Right cardiac atrium (tissue), 5 donors: ENCODE measurements at regions not wholly inside any gene's neighbourhood (a gene's known extent, or its start where the extent isn't known, plus 50 kb on each side); places are given as distances from the start of the nearest gene placed in this dataset.
"Not testable (repeated sequence)": the region's sequence is repeated elsewhere in the genome, so short reads cannot be mapped to it uniquely, and the experiment has no call there.

Experiments used
- ATAC-seq, 2 donors: fragments of 200-7000 bp; cut with Tn5 transposase; one replicate each; pipeline versions ENCODE4 v1.8.0 to v1.9.1; 2020; ENCODE audit warnings: moderate library complexity in 2 of 2, mild to moderate bottlenecking in 1 of 2
- DNase-seq, 3 donors: peaks; one replicate each; pipeline ENCODE4 v3.0.0-alpha.2; 2020
- H3K27ac ChIP-seq: one replicate; pipeline ENCODE4 v1.5.1; 2013; ENCODE audit warnings: mild to moderate bottlenecking, low read length, control low read depth, moderate library complexity
- H3K27me3 ChIP-seq: one replicate; pipeline ENCODE4 v1.6.1; 2013; ENCODE audit not compliant: control insufficient read depth, insufficient read depth
- H3K4me1 ChIP-seq: one replicate; pipeline ENCODE4 v1.6.1; 2013; ENCODE audit warnings: low read length; ENCODE audit not compliant: control insufficient read depth, insufficient read depth
- H3K4me3 ChIP-seq: one replicate; pipeline ENCODE4 v1.5.1; 2013; ENCODE audit warnings: low read length, control low read depth
- H3K9me3 ChIP-seq: one replicate; pipeline ENCODE4 v1.6.1; 2013; ENCODE audit warnings: low read length; ENCODE audit not compliant: control insufficient read depth
- WGBS: extraction: QIAGEN DNeasy Blood & Tissue Kit; methylation state at CpG from one replicate; pipeline ENCODE4 v1.1.7; 2013; 5-methylcytosine and 5-hydroxymethylcytosine counted together
- intact Hi-C, 4 donors: fragments of 100-400 bp; cut with DNase I; formaldehyde crosslinking; loops; one replicate each; pipeline versions ENCODE4 v1.11.0 to v1.14.0; 2022 to 2023
- donor health status: healthy with polysubstance abuse.
- donor health status: DM: no; HTN: yes; CAD: no.
- donor health status: DM: no; HTN: no; CAD: no.
- donor health status: DM: no; HTN: yes; CAD: no; lungs with severe emphysema.
- donor health status: DM: yes; HTN: yes; CAD: no.

GRCh38 chrX:153125696-153126095 lies 53.4 kb upstream of the MAGEA1 start:
- WGBS = no CpG with 5 or more reads among the region's 16 CpGs
- H3K27me3 ChIP-seq, H3K9me3 ChIP-seq, intact Hi-C loops, H3K4me3 ChIP-seq, H3K27ac ChIP-seq, H3K4me1 ChIP-seq, DNase-seq: not testable (repeated sequence)
- ATAC-seq = peak in 1 of 2 donors; percentile 48
